Cardiac fibroblast (primary cell): ENCODE measurements at regions not wholly inside any gene's neighbourhood (a gene's known extent, or its start where the extent isn't known, plus 50 kb on each side); places are given as distances from the start of the nearest gene placed in this dataset.
A peak's percentile ranks its signal among the peaks of the same experiment; 100 is the strongest.

Experiments
- DNase-seq, 2 donors: peaks; one replicate each; pipeline versions ENCODE4 v3.0.0 to v3.0.0-alpha.2; 2010; ENCODE audit warnings: low read depth in 2 of 2
- H3K4me3 ChIP-seq, 2 donors: replicated peaks in 1 of 2; 1 replicate in 1 of 2; 2 replicates in 1 of 2; pipeline ENCODE4 v1.5.1; 2011; ENCODE audit warnings: low read depth in 2 of 2, low read length in 2 of 2, mild to moderate bottlenecking in 2 of 2, moderate library complexity in 1 of 2
- CTCF ChIP-seq: IDR thresholded peaks from one replicate; pipeline ENCODE4 v1.5.1; 2011; ENCODE audit warnings: low read depth, mild to moderate bottlenecking, low read length, inconsistent platforms

GRCh38 chr1:165129568-165130164 lies 226.8 kb downstream of the LMX1A start:
- H3K4me3 ChIP-seq: no peak overlapping the region
- DNase-seq: peak; percentile 29 to 44
- TF ChIP-seq CTCF: peak; percentile 33

DNA sequence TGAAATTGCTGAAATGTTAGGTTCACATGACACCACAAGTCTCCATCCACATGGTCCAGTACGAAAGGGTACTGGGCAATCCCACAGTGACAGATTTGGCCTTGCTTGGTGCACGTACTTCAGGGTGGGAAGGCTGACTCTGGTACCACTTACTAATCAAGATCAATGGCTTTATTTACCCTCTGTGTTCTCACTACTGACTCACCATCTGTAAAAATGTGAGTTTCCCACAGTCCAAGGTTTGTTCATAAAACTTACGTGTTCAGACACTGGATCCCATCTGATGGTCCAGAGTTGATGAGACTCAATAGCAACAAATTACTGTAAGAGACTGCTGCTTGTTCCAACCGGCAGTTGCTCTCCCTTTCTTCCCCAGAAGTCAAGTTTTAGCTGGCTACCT lies 231.7 kb downstream of the LMX1A start:
- no peak for DNase-seq
- TF ChIP-seq CTCF: no peak
- no peak overlapping the region for H3K4me3 ChIP-seq

DNA sequence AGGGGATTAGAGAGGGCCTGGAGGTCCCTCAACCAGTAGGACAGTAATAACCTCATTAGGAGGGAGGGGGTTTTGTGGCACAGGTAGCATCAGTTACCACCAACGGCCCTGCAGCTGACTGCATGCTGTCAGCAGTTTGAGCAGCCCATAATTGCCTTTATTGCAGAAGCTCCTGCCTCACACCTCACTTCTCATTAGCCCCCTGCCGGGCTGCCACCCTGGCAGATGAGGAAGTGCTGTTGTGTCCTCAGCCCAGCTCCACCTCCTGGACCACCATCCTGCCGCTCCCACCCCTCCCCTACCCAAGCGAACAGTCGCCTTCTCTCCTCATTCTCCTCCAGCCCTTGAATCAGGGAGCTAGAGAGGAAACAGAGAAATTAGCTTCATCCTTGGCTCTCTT lies 237.4 kb downstream of the LMX1A start:
- no peak for DNase-seq
- no peak for TF ChIP-seq CTCF
- H3K4me3 ChIP-seq: no peak overlapping the region

- DNase-seq: no peak
- no peak for TF ChIP-seq CTCF
- H3K4me3 ChIP-seq: no peak overlapping the region
Measured at GRCh38 chr1:165117482-165117881, 239.0 kb downstream of the LMX1A start.

- TF ChIP-seq CTCF: no peak
- DNase-seq: peak; percentile 31 to 75
- no peak overlapping the region for H3K4me3 ChIP-seq
Measured at GRCh38 chr1:165116732-165117131, 239.8 kb downstream of the LMX1A start.

DNA sequence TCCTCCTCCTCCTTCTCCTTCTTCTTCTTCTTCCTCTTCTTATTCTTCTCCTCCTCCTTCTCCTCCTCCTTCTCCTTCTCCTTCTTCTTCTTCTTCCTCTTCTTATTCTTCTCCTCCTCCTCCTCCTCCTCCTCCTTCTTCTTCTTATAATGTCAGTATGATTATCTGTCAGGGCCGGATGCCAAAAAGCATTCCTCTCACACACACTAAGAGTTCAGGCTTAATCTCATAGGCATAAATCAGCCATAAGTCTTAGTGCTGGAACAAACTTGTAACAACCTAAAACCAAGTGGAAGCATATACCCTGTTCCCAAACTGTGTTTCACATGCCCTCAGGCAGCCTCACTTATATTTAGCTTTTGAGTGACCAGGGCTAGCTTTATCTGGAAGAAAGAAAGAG lies 240.3 kb downstream of the LMX1A start:
- no peak for DNase-seq
- H3K4me3 ChIP-seq: no peak overlapping the region
- TF ChIP-seq CTCF: no peak

- no peak for TF ChIP-seq CTCF
- DNase-seq: no peak
- no peak overlapping the region for H3K4me3 ChIP-seq
Measured at GRCh38 chr1:165114889-165115285, 241.6 kb downstream of the LMX1A start.
